Neural cell (in vitro differentiated cells): ENCODE measurements at regions not wholly inside any gene's neighbourhood (a gene's known extent, or its start where the extent isn't known, plus 50 kb on each side); places are given as distances from the start of the nearest gene placed in this dataset.
A peak's percentile ranks its signal among the peaks of the same experiment; 100 is the strongest.

Source experiments
- POLR2AphosphoS5 ChIP-seq: IDR thresholded peaks from 2 replicates; pipeline ENCODE4 v1.6.1; 2012
- TAF1 ChIP-seq: IDR thresholded peaks from 2 replicates; pipeline ENCODE4 v1.6.1; 2012; ENCODE audit warnings: low read depth
- TF ChIP-seq, protein P1 (sequence below): fragments of 450-650 bp; IDR thresholded peaks from 2 replicates; pipeline ENCODE4 v1.5.1; 2014; ENCODE audit warnings: antibody characterized with exemption, mild to moderate bottlenecking, moderate library complexity; ENCODE audit not compliant: poor library complexity, severe bottlenecking
- TF ChIP-seq, protein P2 (sequence below): IDR thresholded peaks from 2 replicates; pipeline ENCODE4 v1.6.1; 2012; ENCODE audit warnings: borderline replicate concordance

DNA sequence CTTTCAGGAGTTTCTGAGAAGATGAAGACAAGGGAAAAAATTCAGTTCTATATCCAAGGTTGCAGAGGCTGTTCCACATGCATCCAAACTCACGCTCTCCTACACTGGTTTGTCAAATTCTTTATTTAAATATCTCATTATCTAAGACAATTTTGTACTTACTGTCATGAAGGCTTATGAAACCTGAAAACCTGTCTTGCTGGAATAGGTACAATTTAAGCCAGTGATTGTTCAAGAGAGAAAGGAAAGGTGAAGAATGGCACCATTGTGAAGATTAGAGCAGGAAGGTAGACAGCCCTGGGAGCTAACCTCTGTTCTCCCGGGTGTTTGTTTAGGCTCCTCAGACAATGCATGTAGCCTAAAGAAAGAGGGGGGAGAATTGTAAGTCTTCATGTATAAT lies 315.1 kb upstream of the PRKD1 start:
- TF ChIP-seq POLR2AphosphoS5, result peak; percentile 64
- TF ChIP-seq, protein P1, sequence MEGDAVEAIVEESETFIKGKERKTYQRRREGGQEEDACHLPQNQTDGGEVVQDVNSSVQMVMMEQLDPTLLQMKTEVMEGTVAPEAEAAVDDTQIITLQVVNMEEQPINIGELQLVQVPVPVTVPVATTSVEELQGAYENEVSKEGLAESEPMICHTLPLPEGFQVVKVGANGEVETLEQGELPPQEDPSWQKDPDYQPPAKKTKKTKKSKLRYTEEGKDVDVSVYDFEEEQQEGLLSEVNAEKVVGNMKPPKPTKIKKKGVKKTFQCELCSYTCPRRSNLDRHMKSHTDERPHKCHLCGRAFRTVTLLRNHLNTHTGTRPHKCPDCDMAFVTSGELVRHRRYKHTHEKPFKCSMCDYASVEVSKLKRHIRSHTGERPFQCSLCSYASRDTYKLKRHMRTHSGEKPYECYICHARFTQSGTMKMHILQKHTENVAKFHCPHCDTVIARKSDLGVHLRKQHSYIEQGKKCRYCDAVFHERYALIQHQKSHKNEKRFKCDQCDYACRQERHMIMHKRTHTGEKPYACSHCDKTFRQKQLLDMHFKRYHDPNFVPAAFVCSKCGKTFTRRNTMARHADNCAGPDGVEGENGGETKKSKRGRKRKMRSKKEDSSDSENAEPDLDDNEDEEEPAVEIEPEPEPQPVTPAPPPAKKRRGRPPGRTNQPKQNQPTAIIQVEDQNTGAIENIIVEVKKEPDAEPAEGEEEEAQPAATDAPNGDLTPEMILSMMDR, result no peak
- no peak for TF ChIP-seq TAF1
- TF ChIP-seq, protein P2, sequence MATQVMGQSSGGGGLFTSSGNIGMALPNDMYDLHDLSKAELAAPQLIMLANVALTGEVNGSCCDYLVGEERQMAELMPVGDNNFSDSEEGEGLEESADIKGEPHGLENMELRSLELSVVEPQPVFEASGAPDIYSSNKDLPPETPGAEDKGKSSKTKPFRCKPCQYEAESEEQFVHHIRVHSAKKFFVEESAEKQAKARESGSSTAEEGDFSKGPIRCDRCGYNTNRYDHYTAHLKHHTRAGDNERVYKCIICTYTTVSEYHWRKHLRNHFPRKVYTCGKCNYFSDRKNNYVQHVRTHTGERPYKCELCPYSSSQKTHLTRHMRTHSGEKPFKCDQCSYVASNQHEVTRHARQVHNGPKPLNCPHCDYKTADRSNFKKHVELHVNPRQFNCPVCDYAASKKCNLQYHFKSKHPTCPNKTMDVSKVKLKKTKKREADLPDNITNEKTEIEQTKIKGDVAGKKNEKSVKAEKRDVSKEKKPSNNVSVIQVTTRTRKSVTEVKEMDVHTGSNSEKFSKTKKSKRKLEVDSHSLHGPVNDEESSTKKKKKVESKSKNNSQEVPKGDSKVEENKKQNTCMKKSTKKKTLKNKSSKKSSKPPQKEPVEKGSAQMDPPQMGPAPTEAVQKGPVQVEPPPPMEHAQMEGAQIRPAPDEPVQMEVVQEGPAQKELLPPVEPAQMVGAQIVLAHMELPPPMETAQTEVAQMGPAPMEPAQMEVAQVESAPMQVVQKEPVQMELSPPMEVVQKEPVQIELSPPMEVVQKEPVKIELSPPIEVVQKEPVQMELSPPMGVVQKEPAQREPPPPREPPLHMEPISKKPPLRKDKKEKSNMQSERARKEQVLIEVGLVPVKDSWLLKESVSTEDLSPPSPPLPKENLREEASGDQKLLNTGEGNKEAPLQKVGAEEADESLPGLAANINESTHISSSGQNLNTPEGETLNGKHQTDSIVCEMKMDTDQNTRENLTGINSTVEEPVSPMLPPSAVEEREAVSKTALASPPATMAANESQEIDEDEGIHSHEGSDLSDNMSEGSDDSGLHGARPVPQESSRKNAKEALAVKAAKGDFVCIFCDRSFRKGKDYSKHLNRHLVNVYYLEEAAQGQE, result peak; percentile 83
